H1 (cell line): ENCODE measurements at regions not wholly inside any gene's neighbourhood (a gene's known extent, or its start where the extent isn't known, plus 50 kb on each side); places are given as distances from the start of the nearest gene placed in this dataset.

Source experiments
- CTCF ChIA-PET: fragments of 300-600 bp; sonication (Branson Sonifier 250); formaldehyde crosslinking; loops from one replicate; lab custom pipeline; 2021; ENCODE audit not compliant: partially characterized antibody; lab: Charles Lee
- POLR2A ChIA-PET: fragments of 300-600 bp; sonication (Branson Sonifier 250); formaldehyde crosslinking; loops from one replicate; lab custom pipeline; 2021; ENCODE audit warnings: inconsistent platforms; ENCODE audit not compliant: partially characterized antibody; lab: Charles Lee
- DNase-seq, 2 experiments: peaks; one replicate each; pipeline versions ENCODE4 v3.0.0 to v3.0.0-alpha.2; 2010 to 2022; ENCODE audit warnings: low spot score in 2 of 2, low read depth in 1 of 2, mixed read lengths in 1 of 2
- FAIRE-seq: peaks from 2 replicates; lab custom pipeline; 2011; peaks lifted over from hg19 to GRCh38; lab: Jason Lieb, UNC
- H2AFZ ChIP-seq: 2 replicates; pipeline ENCODE4 v1.8.1; 2012; ENCODE audit warnings: low read length, inconsistent platforms
- H2AK5ac ChIP-seq: 2 replicates; pipeline ENCODE4 v1.6.1; 2013; ENCODE audit warnings: low read depth, low read length
- H2BK120ac ChIP-seq: replicated peaks from 2 replicates; pipeline ENCODE3; 2013; ENCODE audit warnings: low read depth, low read length, inconsistent platforms
- H2BK12ac ChIP-seq: 2 replicates; pipeline ENCODE4 v1.6.1; 2013; ENCODE audit warnings: low read depth, low read length
- H2BK15ac ChIP-seq: 2 replicates; pipeline ENCODE4 v1.6.1; 2013; ENCODE audit warnings: low read length
- H2BK20ac ChIP-seq: 2 replicates; pipeline ENCODE4 v1.6.1; 2013; ENCODE audit warnings: low read length
- H2BK5ac ChIP-seq: 2 replicates; pipeline ENCODE4 v1.6.1; 2013; ENCODE audit warnings: low read depth, low read length
- H3K14ac ChIP-seq: 2 replicates; pipeline ENCODE4 v1.6.1; 2013; ENCODE audit warnings: inconsistent platforms; ENCODE audit not compliant: insufficient read length
- H3K18ac ChIP-seq: 2 replicates; pipeline ENCODE4 v1.6.1; 2013; ENCODE audit warnings: low read length; ENCODE audit errors: extremely low read depth
- H3K23ac ChIP-seq: 2 replicates; pipeline ENCODE4 v1.6.1; 2013; ENCODE audit warnings: inconsistent platforms; ENCODE audit not compliant: insufficient read length
- H3K23me2 ChIP-seq: 2 replicates; pipeline ENCODE4 v1.6.1; 2013; ENCODE audit warnings: low read depth, low read length
- H3K27ac ChIP-seq: 2 replicates; pipeline ENCODE4 v1.6.1; 2011; ENCODE audit warnings: low read depth, low read length, inconsistent platforms
- H3K27me3 ChIP-seq, 4 experiments: replicated peaks in 1 of 4; 1 replicate in 1 of 4; 2 replicates in 3 of 4; pipeline versions ENCODE4 v1.6.1 to v1.8.1; 2011 to 2013; ENCODE audit warnings: low read length in 3 of 4, mild to moderate bottlenecking in 3 of 4, inconsistent platforms in 2 of 4, mixed read lengths in 2 of 4, moderate library complexity in 1 of 4; ENCODE audit not compliant: control insufficient read depth in 3 of 4, insufficient read depth in 3 of 4; ENCODE audit errors: extremely low read depth in 1 of 4
- H3K36me3 ChIP-seq, 4 experiments: 2 replicates each; pipeline versions ENCODE4 v1.6.1 to v1.8.1; 2011 to 2013; ENCODE audit warnings: mild to moderate bottlenecking in 4 of 4, low read length in 3 of 4, moderate library complexity in 2 of 4, control low read depth in 1 of 4, inconsistent platforms in 1 of 4; ENCODE audit not compliant: insufficient read depth in 4 of 4, control insufficient read depth in 2 of 4
- H3K4ac ChIP-seq: replicated peaks from 2 replicates; pipeline ENCODE3; 2013; ENCODE audit warnings: low read length, low read depth, mixed read lengths, inconsistent platforms; ENCODE audit not compliant: insufficient read length
- H3K4me1 ChIP-seq, 4 experiments: replicated peaks in 1 of 4; 1 replicate in 1 of 4; 2 replicates in 3 of 4; pipeline versions ENCODE4 v1.6.1 to v1.8.1; 2011 to 2013; ENCODE audit warnings: low read length in 3 of 4, inconsistent platforms in 2 of 4, mixed read lengths in 1 of 4; ENCODE audit not compliant: insufficient read depth in 4 of 4, control insufficient read depth in 3 of 4
- H3K4me2 ChIP-seq, 2 experiments: 2 replicates each; pipeline versions ENCODE4 v1.6.1 to v1.8.1; 2011 to 2013; ENCODE audit warnings: low read depth in 2 of 2, low read length in 2 of 2, control low read depth in 1 of 2, inconsistent platforms in 1 of 2, mild to moderate bottlenecking in 1 of 2; ENCODE audit not compliant: insufficient read depth in 1 of 2
- H3K4me3 ChIP-seq, 4 experiments: fragments of 200-600, 300-600 bp in 1 of 4; sonication (generic), shearing (Covaris generic), sonication (Bioruptor Twin) in 1 of 4; 2 replicates each; pipeline versions ENCODE4 v1.5.1 to v1.8.1; 2011 to 2016; ENCODE audit warnings: low read length in 4 of 4, low read depth in 3 of 4, control low read depth in 2 of 4, inconsistent platforms in 2 of 4, mild to moderate bottlenecking in 2 of 4, mixed read lengths in 1 of 4, moderate library complexity in 1 of 4; ENCODE audit not compliant: insufficient read depth in 2 of 4; ENCODE audit errors: extremely low read depth in 1 of 4
- H3K56ac ChIP-seq: replicated peaks from 2 replicates; pipeline ENCODE3; 2013; ENCODE audit warnings: low read depth, mild to moderate bottlenecking, mixed read lengths, low read length, inconsistent platforms; ENCODE audit not compliant: insufficient read length
- H3K79me1 ChIP-seq: 2 replicates; pipeline ENCODE4 v1.6.1; 2013; ENCODE audit warnings: low read depth, low read length, control low read depth
- H3K79me2 ChIP-seq, 2 experiments: 2 replicates each; pipeline versions ENCODE4 v1.6.1 to v1.8.1; 2012 to 2013; ENCODE audit warnings: low read length in 2 of 2, mild to moderate bottlenecking in 2 of 2, inconsistent platforms in 1 of 2; ENCODE audit not compliant: insufficient read depth in 2 of 2, control insufficient read depth in 1 of 2
- H3K9ac ChIP-seq, 4 experiments: replicated peaks in 1 of 4; 1 replicate in 1 of 4; 2 replicates in 3 of 4; pipeline versions ENCODE4 v1.6.1 to v1.8.1; 2011 to 2013; ENCODE audit warnings: low read depth in 3 of 4, low read length in 3 of 4, control low read depth in 2 of 4, mild to moderate bottlenecking in 2 of 4, moderate library complexity in 2 of 4, inconsistent platforms in 1 of 4; ENCODE audit errors: extremely low read depth in 1 of 4
- H3K9me3 ChIP-seq, 2 experiments: 2 replicates each; pipeline versions ENCODE4 v1.6.1 to v1.8.1; 2012 to 2013; ENCODE audit warnings: mild to moderate bottlenecking in 2 of 2, moderate library complexity in 2 of 2, control low read depth in 1 of 2, inconsistent platforms in 1 of 2, low read depth in 1 of 2, low read length in 1 of 2, mixed read lengths in 1 of 2; ENCODE audit not compliant: insufficient read depth in 2 of 2
- H4K20me1 ChIP-seq, 2 experiments: replicated peaks in 1 of 2; 2 replicates each; pipeline versions ENCODE3 to v1.8.1; 2011 to 2013; ENCODE audit warnings: inconsistent platforms in 2 of 2, low read length in 2 of 2, mild to moderate bottlenecking in 1 of 2; ENCODE audit not compliant: insufficient read depth in 2 of 2, control insufficient read depth in 1 of 2
- H4K5ac ChIP-seq: 2 replicates; pipeline ENCODE4 v1.6.1; 2013; ENCODE audit warnings: low read length, low read depth, mixed read lengths, inconsistent platforms; ENCODE audit not compliant: insufficient read length
- H4K8ac ChIP-seq: 2 replicates; pipeline ENCODE4 v1.8.0; 2013; ENCODE audit warnings: mild to moderate bottlenecking, moderate library complexity, low read length, inconsistent platforms; ENCODE audit not compliant: insufficient read depth; ENCODE audit errors: extremely low read depth
- H4K91ac ChIP-seq: replicated peaks from 2 replicates; pipeline ENCODE3; 2013; ENCODE audit warnings: low read length, mixed read lengths, inconsistent platforms; ENCODE audit not compliant: insufficient read length
- BRCA1 ChIP-seq: IDR thresholded peaks from 2 replicates; pipeline ENCODE4 v1.6.1; 2012; ENCODE audit warnings: low read depth, low read length, improper control_type of control experiment
- CEBPB ChIP-seq: IDR thresholded peaks from 2 replicates; pipeline ENCODE4 v1.6.1; 2012; ENCODE audit warnings: low read depth, low read length
- CHD1 ChIP-seq: IDR thresholded peaks from 2 replicates; pipeline ENCODE4 v1.6.1; 2012; ENCODE audit warnings: low read depth, low read length, improper control_type of control experiment
- CHD2 ChIP-seq: IDR thresholded peaks from 2 replicates; pipeline ENCODE4 v1.6.1; 2012; ENCODE audit warnings: low read length, improper control_type of control experiment
- E2F6 ChIP-seq: IDR thresholded peaks from 2 replicates; pipeline ENCODE4 v1.6.1; 2012; ENCODE audit warnings: inconsistent platforms
- GABPA ChIP-seq: IDR thresholded peaks from 2 replicates; pipeline ENCODE4 v1.6.1; 2011; ENCODE audit warnings: mild to moderate bottlenecking, low read length, moderate library complexity, borderline replicate concordance; ENCODE audit not compliant: insufficient read depth
- HDAC2 ChIP-seq, 2 experiments: fragments of 300-600 bp in 1 of 2; sonication (generic) in 1 of 2; IDR thresholded peaks; 2 replicates each; pipeline ENCODE4 v1.6.1; 2011 to 2012; ENCODE audit warnings: low read depth in 2 of 2, low read length in 2 of 2, mild to moderate bottlenecking in 2 of 2, moderate library complexity in 2 of 2, borderline replicate concordance in 1 of 2, inconsistent platforms in 1 of 2
- KDM1A ChIP-seq: fragments of 200-600, 300-600 bp; sonication (generic); IDR thresholded peaks from 2 replicates; pipeline ENCODE4 v1.7.1; 2016; ENCODE audit warnings: mild to moderate bottlenecking, low read length, borderline replicate concordance
- KDM4A ChIP-seq: IDR thresholded peaks from one replicate; pipeline ENCODE4 v1.7.1; 2012; ENCODE audit warnings: low read depth, mild to moderate bottlenecking, moderate library complexity, low read length, inconsistent platforms; ENCODE audit not compliant: severe bottlenecking
- PHF8 ChIP-seq: fragments of 200-600 bp; sonication (generic); conservative IDR thresholded peaks from 2 replicates; pipeline ENCODE4 v1.7.1; 2012; ENCODE audit warnings: low read depth, mild to moderate bottlenecking, inconsistent platforms, low read length, moderate library complexity
- RBBP5 ChIP-seq: IDR thresholded peaks from 2 replicates; pipeline ENCODE4 v1.7.1; 2012; ENCODE audit warnings: low read depth, mild to moderate bottlenecking, inconsistent platforms, low read length, moderate library complexity, borderline replicate concordance
- SRF ChIP-seq: IDR thresholded peaks from 2 replicates; pipeline ENCODE4 v1.6.1; 2011; ENCODE audit warnings: mild to moderate bottlenecking, low read depth, low read length, moderate library complexity
- ZNF274 ChIP-seq: IDR thresholded peaks from 2 replicates; pipeline ENCODE4 v1.7.0; 2012; ENCODE audit warnings: low read length, borderline replicate concordance; ENCODE audit errors: extremely low read depth
- WGBS, 2 experiments: shearing (Covaris generic) in 1 of 2; methylation state at CpG; one replicate each; pipeline versions ENCODE4 v1.1.6 to v1.1.7; 2013 to 2015; ENCODE audit warnings: low lambda C conversion rate in 2 of 2, mixed read lengths in 2 of 2, inconsistent platforms in 1 of 2, low coverage in 1 of 2, missing lambda C conversion rate in 1 of 2; ENCODE audit not compliant: insufficient replicate concordance in 2 of 2, insufficient coverage in 1 of 2, insufficient read length in 1 of 2; ENCODE audit errors: extremely low coverage in 1 of 2, missing lambda C conversion rate in 1 of 2; 5-methylcytosine and 5-hydroxymethylcytosine counted together

- H3K9ac ChIP-seq: no peak overlapping the region
- no peak overlapping the region for H2BK5ac ChIP-seq
- 84% methylated on average over 5 of the region's 5 CpGs; no CpG with 5 or more reads in 1 of the 2 experiments for WGBS, 2 experiments
- no peaks in the 10 kb centered on the region for H4K20me1 ChIP-seq
- H3K9me3 ChIP-seq: no peaks in the 10 kb centered on the region
- H2AK5ac ChIP-seq: no peak overlapping the region
- no peak overlapping the region for H3K18ac ChIP-seq
- no peak for FAIRE-seq
- no peak overlapping the region for H2BK15ac ChIP-seq
- no peak overlapping the region for H2AFZ ChIP-seq
- no peak overlapping the region for H3K14ac ChIP-seq
- H3K23ac ChIP-seq: no peak overlapping the region
- DNase-seq: no peak
- H3K27ac ChIP-seq: no peak overlapping the region
- H3K79me2 ChIP-seq: no peaks in the 10 kb centered on the region
- H3K4me2 ChIP-seq: no peak overlapping the region
- peaks cover 0 to 5% (median 1%) of the 10 kb centered on the region in 4 experiments; a peak in 2 of 7 replicates for H3K4me1 ChIP-seq
- H3K36me3 ChIP-seq: no peaks in the 10 kb centered on the region
- POLR2A ChIA-PET: no interaction called here
- H3K4me3 ChIP-seq: no peak overlapping the region
- H4K8ac ChIP-seq: no peak overlapping the region
- H4K5ac ChIP-seq: no peak overlapping the region
- H3K4ac ChIP-seq: no peak overlapping the region
- no peak overlapping the region for H2BK120ac ChIP-seq
- H2BK20ac ChIP-seq: no peak overlapping the region
- H3K56ac ChIP-seq: no peak overlapping the region
- H2BK12ac ChIP-seq: no peak overlapping the region
- H3K79me1 ChIP-seq: no peaks in the 10 kb centered on the region
- CTCF ChIA-PET: interaction anchor here (0.5 kb wide), 1 partner anchor 63 kb away, joined by 3 read pairs; no protein-coding TSS in a partner anchor
- no peaks in the 10 kb centered on the region for H3K23me2 ChIP-seq
- no peaks in the 10 kb centered on the region for H3K27me3 ChIP-seq
- no peak overlapping the region for H4K91ac ChIP-seq
- no peak for TF ChIP-seq BRCA1
- no peak for TF ChIP-seq RBBP5
- no peak for TF ChIP-seq GABPA
- no peak for TF ChIP-seq KDM4A
- TF ChIP-seq E2F6: no peak
- no peak for TF ChIP-seq HDAC2 (IDR thresholded peaks at IDR 0.05; ENCODE audit: borderline replicate concordance in 1 of 2, low read depth in 2 of 2, low read length in 2 of 2)
- no peak for TF ChIP-seq CHD1
- no peak for TF ChIP-seq CEBPB
- no peak for TF ChIP-seq PHF8
- no peak for TF ChIP-seq KDM1A
- TF ChIP-seq SRF: no peak
- no peak for TF ChIP-seq ZNF274
- no peak for TF ChIP-seq CHD2
These were observed 612.0 kb upstream of the CLINT1 start for GRCh38 chr5:158470764-158471534.
